Muscle of leg (tissue), 3 donors: ENCODE measurements at regions not wholly inside any gene's neighbourhood (a gene's known extent, or its start where the extent isn't known, plus 50 kb on each side); places are given as distances from the start of the nearest gene placed in this dataset.
"Not testable (repeated sequence)": the region's sequence is repeated elsewhere in the genome, so short reads cannot be mapped to it uniquely, and the experiment has no call there.

Source experiments
- DNase-seq: peaks from one replicate; pipeline ENCODE4 v3.0.0; 2013
- H3K27ac ChIP-seq: one replicate; pipeline ENCODE4 v1.5.1; 2013; ENCODE audit warnings: mild to moderate bottlenecking, low read length, control low read depth
- H3K27me3 ChIP-seq: one replicate; pipeline ENCODE4 v1.6.1; 2013; ENCODE audit warnings: low read length; ENCODE audit not compliant: control insufficient read depth, insufficient read depth
- H3K36me3 ChIP-seq: one replicate; pipeline ENCODE4 v1.6.1; 2013; ENCODE audit warnings: low read length; ENCODE audit not compliant: control insufficient read depth, insufficient read depth
- H3K4me1 ChIP-seq: one replicate; pipeline ENCODE4 v1.6.1; 2013; ENCODE audit warnings: low read length; ENCODE audit not compliant: control insufficient read depth, insufficient read depth
- H3K4me3 ChIP-seq: one replicate; pipeline ENCODE4 v1.5.1; 2013; ENCODE audit warnings: low read length, control low read depth
- H3K9me3 ChIP-seq: replicated peaks from 2 replicates; pipeline ENCODE4 v1.6.1; 2013; ENCODE audit warnings: low read depth, low read length; ENCODE audit not compliant: control insufficient read depth
- WGBS: methylation state at CpG from one replicate; pipeline ENCODE4 v1.1.5; 2013; ENCODE audit warnings: missing lambda C conversion rate; ENCODE audit not compliant: insufficient coverage; 5-methylcytosine and 5-hydroxymethylcytosine counted together

- not testable (repeated sequence) for H3K4me1 ChIP-seq, DNase-seq, H3K27me3 ChIP-seq, H3K36me3 ChIP-seq, H3K4me3 ChIP-seq, H3K27ac ChIP-seq, H3K9me3 ChIP-seq
- WGBS, result no CpG with 5 or more reads among the region's 11 CpGs
Measured at GRCh38 chr2:95765925-95766910, 174.4 kb downstream of the TRIM43 start.

- 50% methylated on average over 2 of the region's 4 CpGs for WGBS
- not testable (repeated sequence) for H3K36me3 ChIP-seq, H3K27ac ChIP-seq, H3K27me3 ChIP-seq, H3K4me3 ChIP-seq, H3K4me1 ChIP-seq, DNase-seq, H3K9me3 ChIP-seq
Measured at GRCh38 chr2:95767531-95767930, 175.7 kb downstream of the TRIM43 start.

- not testable (repeated sequence) for H3K9me3 ChIP-seq, H3K36me3 ChIP-seq, H3K27me3 ChIP-seq, H3K27ac ChIP-seq, H3K4me3 ChIP-seq, H3K4me1 ChIP-seq, DNase-seq
- 67% methylated on average over 1 of the region's 3 CpGs for WGBS
Measured at GRCh38 chr2:95767950-95768349, 176.1 kb downstream of the TRIM43 start.

- H3K9me3 ChIP-seq, H3K27ac ChIP-seq, H3K36me3 ChIP-seq, H3K4me1 ChIP-seq, H3K27me3 ChIP-seq, DNase-seq, H3K4me3 ChIP-seq: not testable (repeated sequence)
- WGBS, result 67% methylated on average over 1 of the region's 1 CpG
Measured at GRCh38 chr2:95769256-95769655, 177.5 kb downstream of the TRIM43 start.

GRCh38 chr2:95770726-95771125 is 178.9 kb downstream of the TRIM43 start:
- no CpG with 5 or more reads among the region's 9 CpGs for WGBS
- not testable (repeated sequence) for H3K9me3 ChIP-seq, DNase-seq, H3K4me1 ChIP-seq, H3K4me3 ChIP-seq, H3K27ac ChIP-seq, H3K27me3 ChIP-seq, H3K36me3 ChIP-seq

GRCh38 chr2:95774322-95775192 is 182.8 kb downstream of the TRIM43 start:
- no CpG with 5 or more reads among the region's 11 CpGs for WGBS
- H3K27me3 ChIP-seq, H3K4me3 ChIP-seq, H3K36me3 ChIP-seq, H3K4me1 ChIP-seq, DNase-seq, H3K9me3 ChIP-seq, H3K27ac ChIP-seq: not testable (repeated sequence)

- H3K36me3 ChIP-seq, H3K27me3 ChIP-seq, H3K9me3 ChIP-seq, H3K4me3 ChIP-seq, H3K4me1 ChIP-seq, H3K27ac ChIP-seq, DNase-seq: not testable (repeated sequence)
- WGBS, result no CpG with 5 or more reads among the region's 9 CpGs
Measured at GRCh38 chr2:95775193-95775531, 183.4 kb downstream of the TRIM43 start.
